Esophagus muscularis mucosa (tissue), 4 donors: ENCODE measurements at regions not wholly inside any gene's neighbourhood (a gene's known extent, or its start where the extent isn't known, plus 50 kb on each side); places are given as distances from the start of the nearest gene placed in this dataset.

Experiments
- DNase-seq: peaks from one replicate; pipeline ENCODE4 v3.0.0-alpha.2; 2017; ENCODE audit errors: extremely low spot score
- H3K27ac ChIP-seq, 4 donors: fragments of 200-600 bp; sonication (generic); replicated peaks in 1 of 4; 1 replicate in 3 of 4; 2 replicates in 1 of 4; pipeline ENCODE4 v1.5.1; 2016 to 2019; ENCODE audit warnings: mild to moderate bottlenecking in 1 of 4
- H3K27me3 ChIP-seq, 4 donors: fragments of 200-600 bp; sonication (generic); one replicate each; pipeline versions ENCODE4 v1.5.1 to v1.6.0; 2016 to 2019
- H3K36me3 ChIP-seq, 4 donors: fragments of 200-600 bp; sonication (generic); one replicate each; pipeline ENCODE4 v1.5.1; 2016 to 2019
- H3K4me1 ChIP-seq, 4 donors: fragments of 200-600 bp; sonication (generic); one replicate each; pipeline ENCODE4 v1.5.1; 2016 to 2019
- H3K4me3 ChIP-seq, 4 donors: fragments of 200-600 bp; sonication (generic); 1 replicate in 2 of 4; 2 replicates in 2 of 4; pipeline ENCODE4 v1.5.1; 2016 to 2019; ENCODE audit warnings: mild to moderate bottlenecking in 4 of 4, moderate library complexity in 1 of 4
- H3K9me3 ChIP-seq, 4 donors: fragments of 200-600 bp; sonication (generic); 1 replicate in 3 of 4; 2 replicates in 1 of 4; pipeline ENCODE4 v1.5.1; 2016 to 2019
- EP300 ChIP-seq: sonication (generic); formaldehyde crosslinking; IDR thresholded peaks from one replicate; pipeline ENCODE4 v1.6.1; 2017; ENCODE audit warnings: antibody characterized with exemption
- POLR2A ChIP-seq: fragments of 450-650 bp; IDR thresholded peaks from one replicate; pipeline ENCODE4 v1.6.1; 2017; ENCODE audit warnings: antibody characterized with exemption, moderate library complexity, mild to moderate bottlenecking, low read depth
- POLR2AphosphoS5 ChIP-seq, 2 donors: sonication (generic); formaldehyde crosslinking; IDR thresholded peaks; one replicate each; pipeline ENCODE4 v1.6.1; 2017; ENCODE audit warnings: antibody characterized with exemption in 2 of 2
- WGBS: methylation state at CpG from one replicate; pipeline ENCODE4 v1.1.5; 2018; 5-methylcytosine and 5-hydroxymethylcytosine counted together
- intact Hi-C: fragments of 100-400 bp; cut with DNase I; formaldehyde crosslinking; loops from one replicate; pipeline ENCODE4 v1.15.1; 2023
- TF ChIP-seq, protein P1 (sequence below), 3 experiments: fragments of 200-600 bp in 2 of 3; fragments of 450-650 bp in 1 of 3; sonication (generic) in 2 of 3; IDR thresholded peaks; one replicate each; pipeline ENCODE4 v1.5.1; 2017 to 2019; ENCODE audit warnings: antibody characterized with exemption in 3 of 3, mild to moderate bottlenecking in 2 of 3, moderate library complexity in 1 of 3

DNA sequence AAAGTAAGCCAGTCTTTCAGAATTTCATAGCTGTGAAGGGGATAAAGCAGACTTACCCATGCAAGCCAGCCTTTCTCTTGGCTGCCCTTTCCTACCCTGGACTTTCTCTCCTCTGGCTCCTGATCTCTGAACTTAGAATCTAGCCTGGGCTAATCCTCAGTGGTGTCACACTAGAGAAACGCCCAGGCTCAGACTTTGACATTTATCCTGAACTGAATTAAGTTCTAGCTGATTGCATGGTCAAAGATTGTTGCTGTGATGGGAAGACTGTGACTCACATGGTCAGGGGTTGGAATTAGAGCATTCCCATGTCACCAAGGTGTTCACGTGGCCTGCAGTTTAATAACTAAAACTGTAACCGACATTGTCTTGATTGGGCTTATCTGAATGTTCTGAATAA, 469.5 kb upstream of the FAT1 start:
- DNase-seq = no peak
- intact Hi-C loops = no loop called here
- Histone ChIP-seq H3K9me3 (no peaks in the 10 kb centered on the region), H3K36me3 (no peaks in the 10 kb centered on the region), H3K4me1 (no peaks in the 10 kb centered on the region), H3K4me3 (no peak overlapping the region), H3K27ac (no peak overlapping the region), H3K27me3 (no peaks in the 10 kb centered on the region)
- TF ChIP-seq POLR2AphosphoS5 (IDR thresholded peaks at IDR 0.05) = no peak
- no peak for TF ChIP-seq POLR2A
- TF ChIP-seq EP300 = no peak
- TF ChIP-seq, protein P1, sequence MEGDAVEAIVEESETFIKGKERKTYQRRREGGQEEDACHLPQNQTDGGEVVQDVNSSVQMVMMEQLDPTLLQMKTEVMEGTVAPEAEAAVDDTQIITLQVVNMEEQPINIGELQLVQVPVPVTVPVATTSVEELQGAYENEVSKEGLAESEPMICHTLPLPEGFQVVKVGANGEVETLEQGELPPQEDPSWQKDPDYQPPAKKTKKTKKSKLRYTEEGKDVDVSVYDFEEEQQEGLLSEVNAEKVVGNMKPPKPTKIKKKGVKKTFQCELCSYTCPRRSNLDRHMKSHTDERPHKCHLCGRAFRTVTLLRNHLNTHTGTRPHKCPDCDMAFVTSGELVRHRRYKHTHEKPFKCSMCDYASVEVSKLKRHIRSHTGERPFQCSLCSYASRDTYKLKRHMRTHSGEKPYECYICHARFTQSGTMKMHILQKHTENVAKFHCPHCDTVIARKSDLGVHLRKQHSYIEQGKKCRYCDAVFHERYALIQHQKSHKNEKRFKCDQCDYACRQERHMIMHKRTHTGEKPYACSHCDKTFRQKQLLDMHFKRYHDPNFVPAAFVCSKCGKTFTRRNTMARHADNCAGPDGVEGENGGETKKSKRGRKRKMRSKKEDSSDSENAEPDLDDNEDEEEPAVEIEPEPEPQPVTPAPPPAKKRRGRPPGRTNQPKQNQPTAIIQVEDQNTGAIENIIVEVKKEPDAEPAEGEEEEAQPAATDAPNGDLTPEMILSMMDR (IDR thresholded peaks at IDR 0.05) = no peak
- 46% methylated on average over 3 of the region's 3 CpGs for WGBS

DNA sequence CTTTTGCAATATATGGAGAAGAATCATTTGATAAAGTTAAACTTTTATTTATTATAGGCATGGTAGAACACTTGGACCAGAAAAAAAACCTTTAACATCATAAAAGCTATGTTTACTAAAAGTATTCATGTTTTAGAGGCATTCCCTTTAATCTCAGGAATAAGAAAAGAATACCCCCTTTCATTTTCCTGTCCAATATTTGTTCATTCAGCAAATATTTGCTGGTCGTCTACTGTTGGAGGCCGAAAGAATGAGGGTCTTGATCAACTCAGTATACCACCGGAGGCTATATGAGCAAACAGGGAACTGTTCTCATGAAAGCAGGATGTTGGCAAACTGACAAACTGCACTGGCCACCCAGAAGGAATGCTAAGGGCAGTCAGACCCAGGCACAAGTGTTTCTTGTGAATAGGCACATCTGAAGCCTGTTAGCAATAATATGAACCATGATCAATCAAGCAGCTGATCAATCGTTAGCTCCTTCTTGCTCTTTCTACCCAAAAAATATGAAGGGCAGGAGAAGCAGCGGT, 480.8 kb upstream of the FAT1 start:
- no peak overlapping the region for H3K27ac ChIP-seq
- TF ChIP-seq POLR2AphosphoS5 (IDR thresholded peaks at IDR 0.05) = no peak
- TF ChIP-seq EP300 = no peak
- TF ChIP-seq, protein P1 (IDR thresholded peaks at IDR 0.05) = no peak
- no peak for TF ChIP-seq POLR2A
- H3K36me3 ChIP-seq = no peaks in the 10 kb centered on the region
- H3K9me3 ChIP-seq = peaks cover 0 to 10% (median 3%) of the 10 kb centered on the region in 4 donors
- WGBS = 78% methylated on average over 5 of the region's 5 CpGs
- no peak overlapping the region for H3K4me3 ChIP-seq
- intact Hi-C loops = no loop called here
- no peaks in the 10 kb centered on the region for H3K27me3 ChIP-seq
- DNase-seq = no peak
- H3K4me1 ChIP-seq = no peaks in the 10 kb centered on the region

DNA sequence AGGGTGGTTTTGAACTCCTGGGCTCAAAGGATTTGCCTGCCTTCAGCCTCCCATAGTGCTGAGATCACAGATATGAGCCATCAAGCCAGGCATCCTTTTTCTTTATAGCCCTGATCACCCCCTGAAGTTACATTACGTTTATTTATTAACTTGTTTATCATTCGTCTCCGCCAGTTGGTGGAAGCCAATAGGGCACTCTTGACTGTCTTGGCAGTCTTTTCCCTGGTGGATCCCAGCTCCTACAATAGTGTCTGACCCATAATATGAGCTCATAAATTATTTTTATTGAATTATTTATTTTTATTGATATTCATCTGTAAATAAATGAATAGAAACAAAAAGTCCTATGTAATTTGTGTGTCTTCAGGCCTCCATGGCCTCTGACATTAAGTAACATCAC, 484.3 kb upstream of the FAT1 start:
- H3K4me1 ChIP-seq = no peaks in the 10 kb centered on the region
- no peak overlapping the region for H3K27ac ChIP-seq
- TF ChIP-seq EP300 = no peak
- DNase-seq = no peak
- no peaks in the 10 kb centered on the region for H3K27me3 ChIP-seq
- 92% methylated on average over 3 of the region's 3 CpGs for WGBS
- peaks cover 0 to 5% (median 0%) of the 10 kb centered on the region in 4 donors for H3K9me3 ChIP-seq
- intact Hi-C loops = no loop called here
- H3K36me3 ChIP-seq = no peaks in the 10 kb centered on the region
- H3K4me3 ChIP-seq = no peak overlapping the region

DNA sequence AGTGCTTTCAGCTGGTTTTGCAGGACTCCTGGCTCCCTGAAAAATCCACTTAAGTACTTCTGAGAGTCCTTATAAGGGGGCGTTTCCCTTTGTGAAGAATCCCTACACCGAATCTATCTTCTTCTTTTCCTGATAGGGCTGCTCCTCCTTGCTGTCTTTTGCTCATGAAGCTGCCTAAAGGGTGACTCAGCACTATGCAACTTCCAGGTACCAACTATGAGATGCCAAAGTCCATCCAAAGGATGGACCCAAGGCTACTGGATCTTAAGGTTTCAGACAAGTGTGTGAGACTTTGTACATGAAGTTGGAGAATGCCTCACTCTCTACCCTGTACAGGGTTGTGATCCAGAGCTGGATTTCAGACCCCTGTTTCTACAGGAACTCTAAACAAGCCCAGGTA, 485.0 kb upstream of the FAT1 start:
- Histone ChIP-seq H3K4me1 (no peaks in the 10 kb centered on the region), H3K27ac (no peak overlapping the region), H3K36me3 (no peaks in the 10 kb centered on the region), H3K27me3 (no peaks in the 10 kb centered on the region), H3K4me3 (no peak overlapping the region), H3K9me3 (peaks cover 0 to 5% (median 0%) of the 10 kb centered on the region in 4 donors)
- WGBS = 92% methylated on average over 2 of the region's 2 CpGs
- TF ChIP-seq, protein P1 (IDR thresholded peaks at IDR 0.05) = no peak
- TF ChIP-seq POLR2AphosphoS5 (IDR thresholded peaks at IDR 0.05) (no peak), POLR2A (no peak), EP300 (no peak)
- intact Hi-C loops = no loop called here
- DNase-seq = no peak

DNA sequence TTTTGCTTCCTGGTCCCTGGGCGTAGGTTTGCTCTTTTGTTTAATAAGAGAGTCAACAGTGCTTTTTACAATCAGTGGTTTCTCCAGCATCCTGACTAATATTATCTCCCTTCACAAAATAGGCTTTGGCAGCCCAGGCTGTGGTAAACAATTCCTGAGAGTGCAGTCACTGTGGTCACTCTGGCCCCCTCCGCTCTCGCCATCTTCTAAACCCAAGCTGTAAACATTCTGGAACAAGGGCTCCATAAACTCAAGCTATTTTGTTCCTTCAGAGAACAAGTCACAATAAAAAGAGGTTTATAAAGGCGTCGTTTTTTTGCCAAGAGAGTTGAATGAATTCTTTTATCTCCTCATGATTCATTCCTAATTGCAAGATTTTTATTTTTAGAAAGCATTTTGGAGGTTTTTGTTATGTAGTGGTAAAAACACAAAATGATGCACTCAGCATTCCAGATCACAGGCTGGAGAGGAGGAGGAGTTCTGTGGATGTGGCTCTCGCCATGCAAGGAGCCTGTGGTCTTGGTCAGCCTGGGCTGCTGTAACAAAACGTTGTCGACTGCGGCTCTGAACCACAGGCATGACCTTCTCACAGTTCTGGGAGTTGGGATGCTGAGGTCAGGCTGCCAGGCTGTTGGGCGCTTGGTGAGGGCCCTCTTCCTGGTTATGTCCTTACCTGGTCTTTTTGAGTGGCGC, 486.4 kb upstream of the FAT1 start:
- Histone ChIP-seq H3K4me3 (no peak overlapping the region), H3K9me3 (peaks cover 0 to 5% (median 0%) of the 10 kb centered on the region in 4 donors), H3K27ac (no peak overlapping the region), H3K27me3 (no peaks in the 10 kb centered on the region), H3K4me1 (no peaks in the 10 kb centered on the region), H3K36me3 (no peaks in the 10 kb centered on the region)
- WGBS = 86% methylated on average over 11 of the region's 11 CpGs
- TF ChIP-seq POLR2A = no peak
- TF ChIP-seq POLR2AphosphoS5 (IDR thresholded peaks at IDR 0.05) = no peak
- no peak for TF ChIP-seq EP300
- TF ChIP-seq, protein P1 (IDR thresholded peaks at IDR 0.05) = no peak
- DNase-seq = no peak
- intact Hi-C loops = no loop called here
